ENCODE measurements at regions not wholly inside any gene's neighbourhood (a gene's known extent, or its start where the extent isn't known, plus 50 kb on each side); places are given as distances from the start of the nearest gene placed in this dataset.

- DNase-seq (ENCODE audit: low spot score in 2 of 2): no peak
- H3K27me3 ChIP-seq: no peaks in the 10 kb centered on the region
- WGBS: 71% methylated on average over 7 of the region's 7 CpGs
- TF ChIP-seq EP300 (IDR thresholded peaks at IDR 0.05): no peak
- TF ChIP-seq POLR2A (IDR thresholded peaks at IDR 0.05): no peak
- no peak for TF ChIP-seq POLR2AphosphoS5 (IDR thresholded peaks at IDR 0.05)
- TF ChIP-seq CTCF (IDR thresholded peaks at IDR 0.05): no peak
- no peak overlapping the region for H3K27ac ChIP-seq
- no peaks in the 10 kb centered on the region for H3K36me3 ChIP-seq
- no peaks in the 10 kb centered on the region for H3K9me3 ChIP-seq
- no peak overlapping the region for H3K4me3 ChIP-seq
- no peaks in the 10 kb centered on the region for H3K4me1 ChIP-seq
Measured at GRCh38 chr3:5644773-5645670, 457.5 kb downstream of the EDEM1 start.

- no peak overlapping the region for H3K27ac ChIP-seq
- no peak overlapping the region for H3K4me3 ChIP-seq
- TF ChIP-seq EP300 (IDR thresholded peaks at IDR 0.05) (no peak), POLR2AphosphoS5 (IDR thresholded peaks at IDR 0.05) (no peak), CTCF (IDR thresholded peaks at IDR 0.05) (no peak), POLR2A (IDR thresholded peaks at IDR 0.05) (no peak)
- H3K27me3 ChIP-seq: no peaks in the 10 kb centered on the region
- H3K36me3 ChIP-seq: no peaks in the 10 kb centered on the region
- H3K4me1 ChIP-seq: no peaks in the 10 kb centered on the region
- no peak for DNase-seq (ENCODE audit: low spot score in 2 of 2)
- no peaks in the 10 kb centered on the region for H3K9me3 ChIP-seq
- WGBS: 67% methylated on average over 10 of the region's 10 CpGs
Measured at GRCh38 chr3:5645692-5646410, 458.3 kb downstream of the EDEM1 start.

- no peak for DNase-seq (ENCODE audit: low spot score in 2 of 2)
- TF ChIP-seq POLR2AphosphoS5 (IDR thresholded peaks at IDR 0.05): no peak
- Histone ChIP-seq H3K4me3 (no peak overlapping the region), H3K27me3 (no peaks in the 10 kb centered on the region), H3K36me3 (no peaks in the 10 kb centered on the region), H3K4me1 (no peaks in the 10 kb centered on the region), H3K27ac (no peak overlapping the region), H3K9me3 (no peaks in the 10 kb centered on the region)
- 88% methylated on average over 2 of the region's 2 CpGs for WGBS
Measured at GRCh38 chr3:5650303-5650702, 462.8 kb downstream of the EDEM1 start.

- H3K27me3 ChIP-seq: no peaks in the 10 kb centered on the region
- H3K4me3 ChIP-seq: no peak overlapping the region
- no peaks in the 10 kb centered on the region for H3K4me1 ChIP-seq
- no peaks in the 10 kb centered on the region for H3K36me3 ChIP-seq
- 68% methylated on average over 3 of the region's 3 CpGs for whole genome bisulfite sequencing
- TF ChIP-seq EP300 (IDR thresholded peaks at IDR 0.05) (no peak), CTCF (IDR thresholded peaks at IDR 0.05) (no peak), POLR2AphosphoS5 (IDR thresholded peaks at IDR 0.05) (no peak), POLR2A (IDR thresholded peaks at IDR 0.05) (no peak)
- H3K9me3 ChIP-seq: no peaks in the 10 kb centered on the region
- H3K27ac ChIP-seq: no peak overlapping the region
- no peak for DNase-seq (ENCODE audit: low spot score in 2 of 2)
Measured at GRCh38 chr3:5651351-5651750, 463.8 kb downstream of the EDEM1 start.

GRCh38 chr3:5653426-5654143 is 466.1 kb downstream of the EDEM1 start:
- Histone ChIP-seq H3K27me3 (no peaks in the 10 kb centered on the region), H3K27ac (no peak overlapping the region), H3K36me3 (no peaks in the 10 kb centered on the region), H3K9me3 (peaks cover 6% of the 10 kb centered on the region), H3K4me1 (no peaks in the 10 kb centered on the region), H3K4me3 (no peak overlapping the region)
- TF ChIP-seq POLR2AphosphoS5 (IDR thresholded peaks at IDR 0.05) (no peak), EP300 (IDR thresholded peaks at IDR 0.05) (no peak), POLR2A (IDR thresholded peaks at IDR 0.05) (no peak), CTCF (IDR thresholded peaks at IDR 0.05) (no peak)
- 82% methylated on average over 2 of the region's 2 CpGs for WGBS
- no peak for DNase-seq (ENCODE audit: low spot score in 2 of 2)
